OCI-LY3 (cell line): ENCODE measurements at regions not wholly inside any gene's neighbourhood (a gene's known extent, or its start where the extent isn't known, plus 50 kb on each side); places are given as distances from the start of the nearest gene placed in this dataset.

Experiments
- H2AFZ ChIP-seq: fragments of 200-600, 300-600 bp; shearing (Covaris generic); 2 replicates; pipeline ENCODE4 v1.6.0; 2014; ENCODE audit warnings: antibody characterized with exemption, low read depth, low read length
- H3K27ac ChIP-seq: fragments of 200-600, 300-600 bp; sonication (generic); 2 replicates; pipeline ENCODE4 v1.5.1; 2014; ENCODE audit warnings: mild to moderate bottlenecking, low read length, moderate library complexity, mixed read lengths
- H3K27me3 ChIP-seq: fragments of 200-600, 300-600 bp; sonication (generic); 2 replicates; pipeline ENCODE4 v1.6.1; 2014; ENCODE audit warnings: low read depth, low read length, mixed read lengths
- H3K36me3 ChIP-seq: fragments of 200-600, 300-600 bp; sonication (generic); replicated peaks from 2 replicates; pipeline ENCODE3; 2014; ENCODE audit warnings: low read depth, low read length, mixed read lengths
- H3K4me1 ChIP-seq: fragments of 300-600, 200-600 bp; sonication (generic); 2 replicates; pipeline ENCODE4 v1.6.1; 2014; ENCODE audit warnings: low read length, mixed read lengths
- H3K4me2 ChIP-seq: fragments of 200-600, 300-600 bp; sonication (generic); 2 replicates; pipeline ENCODE4 v1.6.1; 2014; ENCODE audit warnings: low read length, mixed read lengths
- H3K4me3 ChIP-seq: fragments of 300-600, 200-600 bp; sonication (generic); 2 replicates; pipeline ENCODE4 v1.5.1; 2014; ENCODE audit warnings: antibody characterized with exemption, mild to moderate bottlenecking, low read length, moderate library complexity
- H3K79me2 ChIP-seq: fragments of 300-600, 200-600 bp; shearing (Covaris generic); 2 replicates; pipeline ENCODE4 v1.6.1; 2014; ENCODE audit warnings: mild to moderate bottlenecking, low read length, mixed read lengths
- H3K9ac ChIP-seq: fragments of 300-600, 200-600 bp; shearing (Covaris generic); 2 replicates; pipeline ENCODE4 v1.6.0; 2014; ENCODE audit warnings: mild to moderate bottlenecking, low read length, moderate library complexity
- H3K9me3 ChIP-seq: fragments of 200-600, 300-600 bp; shearing (Covaris generic); 2 replicates; pipeline ENCODE4 v1.6.1; 2014; ENCODE audit warnings: low read length, mixed read lengths; ENCODE audit not compliant: insufficient read depth
- H4K20me1 ChIP-seq: fragments of 200-600, 300-600 bp; sonication (generic); 2 replicates; pipeline ENCODE4 v1.6.1; 2016; ENCODE audit warnings: low read length, mixed read lengths; ENCODE audit not compliant: insufficient read depth
- CTCF ChIP-seq: fragments of 200-600, 300-600 bp; sonication (generic); IDR thresholded peaks from 2 replicates; pipeline ENCODE4 v1.5.1; 2014; ENCODE audit warnings: antibody characterized with exemption, low read length, low read depth
- EZH2phosphoT487 ChIP-seq: fragments of 200-600 bp; shearing (Covaris generic); IDR thresholded peaks from 2 replicates; pipeline ENCODE4 v1.6.1; 2018; ENCODE audit warnings: antibody characterized with exemption, mixed run types, low read depth

GRCh38 chr22:47277531-47277930 is 515.1 kb downstream of the TBC1D22A start:
- Histone ChIP-seq H2AFZ (no peak overlapping the region), H3K27me3 (peaks cover 29% of the 10 kb centered on the region; the same call in 1 of the 2 replicates)

GRCh38 chr22:47276991-47277390 is 514.5 kb downstream of the TBC1D22A start:
- no peak overlapping the region for H3K4me2 ChIP-seq
- H3K27me3 ChIP-seq: peaks cover 29% of the 10 kb centered on the region; the same call in 1 of the 2 replicates
- H3K4me1 ChIP-seq: no peaks in the 10 kb centered on the region
- H2AFZ ChIP-seq: no peak overlapping the region
- no peak overlapping the region for H3K9ac ChIP-seq
- H3K27ac ChIP-seq: no peak overlapping the region
- H3K4me3 ChIP-seq: no peak overlapping the region
- H3K79me2 ChIP-seq: no peaks in the 10 kb centered on the region
- TF ChIP-seq EZH2phosphoT487 (no peak), CTCF (no peak)
- no peaks in the 10 kb centered on the region for H3K36me3 ChIP-seq
- no peaks in the 10 kb centered on the region for H4K20me1 ChIP-seq
- no peaks in the 10 kb centered on the region for H3K9me3 ChIP-seq

More at GRCh38 chr22:47277531-47277930, 515.1 kb downstream of the TBC1D22A start:
- Histone ChIP-seq H3K9me3 (no peaks in the 10 kb centered on the region), H4K20me1 (no peaks in the 10 kb centered on the region), H3K27ac (no peak overlapping the region), H3K4me2 (no peak overlapping the region), H3K79me2 (no peaks in the 10 kb centered on the region), H3K4me1 (no peaks in the 10 kb centered on the region), H3K36me3 (no peaks in the 10 kb centered on the region), H3K4me3 (no peak overlapping the region), H3K9ac (no peak overlapping the region)
- TF ChIP-seq EZH2phosphoT487 (no peak), CTCF (no peak)

- Histone ChIP-seq H3K9me3 (no peaks in the 10 kb centered on the region), H3K27ac (no peak overlapping the region), H3K9ac (no peak overlapping the region), H2AFZ (no peak overlapping the region), H3K36me3 (no peaks in the 10 kb centered on the region), H3K4me2 (no peak overlapping the region), H3K4me3 (no peak overlapping the region), H4K20me1 (no peaks in the 10 kb centered on the region), H3K4me1 (no peaks in the 10 kb centered on the region), H3K27me3 (peaks cover 29% of the 10 kb centered on the region; the same call in 1 of the 2 replicates), H3K79me2 (no peaks in the 10 kb centered on the region)
- TF ChIP-seq CTCF: no peak
- no peak for TF ChIP-seq EZH2phosphoT487
Observed at GRCh38 chr22:47276450-47276820, 514.0 kb downstream of the TBC1D22A start.

GRCh38 chr22:47275605-47276449 is 513.4 kb downstream of the TBC1D22A start:
- H2AFZ ChIP-seq: no peak overlapping the region
- H3K79me2 ChIP-seq: no peaks in the 10 kb centered on the region
- H3K27ac ChIP-seq: no peak overlapping the region
- H3K4me1 ChIP-seq: no peaks in the 10 kb centered on the region
- H3K27me3 ChIP-seq: peaks cover 27% of the 10 kb centered on the region; the same call in 1 of the 2 replicates
- TF ChIP-seq EZH2phosphoT487 (no peak), CTCF (no peak)
- no peaks in the 10 kb centered on the region for H3K36me3 ChIP-seq
- H4K20me1 ChIP-seq: no peaks in the 10 kb centered on the region
- no peaks in the 10 kb centered on the region for H3K9me3 ChIP-seq
- H3K9ac ChIP-seq: no peak overlapping the region
- no peak overlapping the region for H3K4me3 ChIP-seq
- no peak overlapping the region for H3K4me2 ChIP-seq
